ENCODE measurements at regions not wholly inside any gene's neighbourhood (a gene's known extent, or its start where the extent isn't known, plus 50 kb on each side); places are given as distances from the start of the nearest gene placed in this dataset.

DNA sequence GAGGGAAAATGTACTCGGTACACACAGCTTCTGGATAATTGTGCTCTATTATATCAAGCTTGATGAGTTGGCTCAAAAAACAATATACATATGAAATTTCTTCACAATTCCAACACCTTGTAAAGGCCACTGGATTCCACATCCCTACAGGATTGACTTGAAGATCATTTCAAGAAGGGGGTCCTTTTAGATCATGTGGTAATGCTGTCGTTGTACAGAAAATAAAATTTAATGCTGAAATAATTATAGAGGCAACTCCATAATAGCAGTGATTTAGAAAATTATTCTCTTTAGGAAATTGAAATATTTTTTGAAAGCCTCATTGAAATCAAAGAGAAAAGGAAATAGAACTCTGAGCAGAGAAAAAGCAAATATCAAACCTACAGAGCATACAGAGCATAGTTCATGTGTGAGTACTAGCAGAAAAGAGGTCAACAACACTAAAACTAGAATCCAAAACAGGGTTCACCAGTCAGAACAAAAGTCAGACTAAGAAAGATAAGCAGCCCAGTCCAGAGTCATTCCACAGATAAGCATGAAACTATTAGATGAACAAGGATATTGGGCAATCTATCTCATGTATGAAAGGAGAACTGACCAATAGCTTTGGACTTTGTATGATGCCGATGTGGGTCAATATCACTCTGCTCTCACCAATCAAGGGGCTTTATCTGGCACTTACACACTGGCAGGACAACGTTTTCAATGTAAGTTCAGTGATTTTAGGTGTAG, 79.5 kb upstream of the PALMD start (continued):
- no peak for TF ChIP-seq ARNTL (CRISPR knock-in tag; IDR thresholded peaks at IDR 0.05)
- TF ChIP-seq WIZ (CRISPR knock-in tag; IDR thresholded peaks at IDR 0.05), result no peak
- TF ChIP-seq ZNF891 (CRISPR knock-in tag; IDR thresholded peaks at IDR 0.05), result no peak
- TF ChIP-seq IKZF1 (IDR thresholded peaks at IDR 0.05), result no peak
- TF ChIP-seq SATB2 (CRISPR knock-in tag; IDR thresholded peaks at IDR 0.05), result no peak
- no peak for TF ChIP-seq REPIN1 (CRISPR knock-in tag; IDR thresholded peaks at IDR 0.05; ENCODE audit: borderline replicate concordance, low read depth)
- TF ChIP-seq HHEX (CRISPR knock-in tag; IDR thresholded peaks at IDR 0.05), result 0 out of 2 replicates have a peak, but pooled peaks have one; percentile 22
- no peak for TF ChIP-seq PREB (CRISPR knock-in tag; IDR thresholded peaks at IDR 0.05)
- no peak for TF ChIP-seq PTBP1 (IDR thresholded peaks at IDR 0.05; ENCODE audit: low read depth, low read length, poor library complexity, severe bottlenecking)
- TF ChIP-seq ZNF879 (CRISPR knock-in tag; IDR thresholded peaks at IDR 0.05), result no peak
- TF ChIP-seq ZNF24 (IDR thresholded peaks at IDR 0.05), result no peak
- no peak for TF ChIP-seq ZNF775 (CRISPR knock-in tag; IDR thresholded peaks at IDR 0.05; ENCODE audit: borderline replicate concordance)
- TF ChIP-seq ZNF10 (CRISPR knock-in tag; IDR thresholded peaks at IDR 0.05; ENCODE audit: borderline replicate concordance, low read depth), result no peak
- no peak for TF ChIP-seq RBM39 (IDR thresholded peaks at IDR 0.05; ENCODE audit: low read depth, low read length, poor library complexity, severe bottlenecking)
- no peak for TF ChIP-seq ZMAT3 (CRISPR knock-in tag; conservative IDR thresholded peaks at IDR 0.05)
- peak; percentile 85 for TF ChIP-seq SIX1 (CRISPR knock-in tag; IDR thresholded peaks at IDR 0.05; ENCODE audit: borderline replicate concordance)
- no peak for TF ChIP-seq ZNF432 (CRISPR knock-in tag; IDR thresholded peaks at IDR 0.05; ENCODE audit: borderline replicate concordance)
- TF ChIP-seq ZNF510 (CRISPR knock-in tag; IDR thresholded peaks at IDR 0.05; ENCODE audit: low read depth), result no peak
- no peak for TF ChIP-seq ZBTB7A (CRISPR knock-in tag; IDR thresholded peaks at IDR 0.05)
- TF ChIP-seq ATF1 (CRISPR knock-in tag; IDR thresholded peaks at IDR 0.05), result peak; percentile 76
- TF ChIP-seq ZBTB21 (CRISPR knock-in tag; IDR thresholded peaks at IDR 0.05), result no peak
- TF ChIP-seq ZNF652 (CRISPR knock-in tag; IDR thresholded peaks at IDR 0.05; ENCODE audit: borderline replicate concordance, low read depth), result no peak
- no peak for TF ChIP-seq ZNF256 (CRISPR knock-in tag; conservative IDR thresholded peaks at IDR 0.05)
- TF ChIP-seq EHMT2 (IDR thresholded peaks at IDR 0.05; ENCODE audit: borderline replicate concordance, low read depth, low read length), result peak; percentile 91; the same call in 1 of the 2 replicates
- TF ChIP-seq FOXK2 (IDR thresholded peaks at IDR 0.05), result peak; percentile 85
- no peak for TF ChIP-seq NONO (IDR thresholded peaks at IDR 0.05)
- TF ChIP-seq NONO (CRISPR knock-in tag; conservative IDR thresholded peaks at IDR 0.05), result peak; percentile 52; the same call in 1 of the 2 replicates
- TF ChIP-seq THYN1 (CRISPR knock-in tag; IDR thresholded peaks at IDR 0.05; ENCODE audit: borderline replicate concordance, low read depth), result no peak
- TF ChIP-seq ZFYVE20 (CRISPR knock-in tag; IDR thresholded peaks at IDR 0.05; ENCODE audit: borderline replicate concordance, low read depth), result no peak
- no peak for TF ChIP-seq HIVEP1 (CRISPR knock-in tag; IDR thresholded peaks at IDR 0.05)
- TF ChIP-seq ZMYM2 (CRISPR knock-in tag; IDR thresholded peaks at IDR 0.05), result peak; percentile 51; the same call in 1 of the 2 replicates
